Glomerular visceral epithelial cell (primary cell): ENCODE measurements at regions not wholly inside any gene's neighbourhood (a gene's known extent, or its start where the extent isn't known, plus 50 kb on each side); places are given as distances from the start of the nearest gene placed in this dataset.
"Not testable (repeated sequence)": the region's sequence is repeated elsewhere in the genome, so short reads cannot be mapped to it uniquely, and the experiment has no call there.

ENCODE experiments used
- DNase-seq: peaks from one replicate; pipeline ENCODE4 v3.0.0-alpha.2; 2016; ENCODE audit errors: extremely low spot score

GRCh38 chr22:49659281-49659923 is 168.3 kb downstream of the BRD1 start:
- DNase-seq: no peak

DNA sequence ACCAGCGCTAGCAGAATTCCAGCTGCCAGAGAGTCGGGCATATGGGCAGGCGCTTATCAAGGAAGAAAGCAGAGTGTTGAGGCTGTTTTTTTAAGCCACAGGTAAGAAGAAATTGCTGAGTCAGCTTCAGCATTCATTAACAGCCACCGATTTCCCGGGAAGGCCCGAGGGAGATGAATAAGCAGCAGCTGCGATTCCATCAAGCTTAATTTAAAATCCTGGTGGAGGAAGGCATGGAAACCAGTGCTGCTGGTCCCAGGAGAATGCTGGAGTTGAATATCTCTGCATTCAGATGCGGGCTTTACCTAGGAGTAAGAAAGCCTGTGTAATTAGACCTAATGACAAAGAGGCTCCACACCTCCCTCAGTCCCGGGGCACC is 168.8 kb downstream of the BRD1 start:
- no peak for DNase-seq

- no peak for DNase-seq
Observed at GRCh38 chr22:49657974-49658590, 169.6 kb downstream of the BRD1 start.

- DNase-seq: no peak
Observed at GRCh38 chr22:49657275-49657973, 170.2 kb downstream of the BRD1 start.

DNA sequence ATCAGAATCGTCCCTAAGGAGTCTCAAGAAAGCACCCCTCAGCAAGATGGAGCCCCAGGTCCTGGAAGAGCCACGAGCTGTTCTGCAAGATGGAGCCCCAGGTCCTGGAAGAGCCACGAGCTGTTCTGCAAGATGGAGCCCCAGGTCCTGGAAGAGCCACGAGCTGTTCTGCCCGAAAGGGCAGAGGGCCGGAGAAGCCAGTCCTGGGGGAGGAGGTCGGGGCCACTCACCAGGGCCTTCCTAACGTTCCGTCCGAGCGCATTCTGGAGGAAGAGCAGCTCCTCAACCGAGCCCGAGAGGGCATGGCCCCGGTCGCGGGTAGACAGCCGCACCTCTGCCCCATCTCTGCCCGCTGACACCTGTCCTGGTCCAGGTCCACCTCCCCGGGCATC is 170.8 kb downstream of the BRD1 start:
- not testable (repeated sequence) for DNase-seq

- no peak for DNase-seq
Observed at GRCh38 chr22:49656291-49656851, 171.3 kb downstream of the BRD1 start.

DNA sequence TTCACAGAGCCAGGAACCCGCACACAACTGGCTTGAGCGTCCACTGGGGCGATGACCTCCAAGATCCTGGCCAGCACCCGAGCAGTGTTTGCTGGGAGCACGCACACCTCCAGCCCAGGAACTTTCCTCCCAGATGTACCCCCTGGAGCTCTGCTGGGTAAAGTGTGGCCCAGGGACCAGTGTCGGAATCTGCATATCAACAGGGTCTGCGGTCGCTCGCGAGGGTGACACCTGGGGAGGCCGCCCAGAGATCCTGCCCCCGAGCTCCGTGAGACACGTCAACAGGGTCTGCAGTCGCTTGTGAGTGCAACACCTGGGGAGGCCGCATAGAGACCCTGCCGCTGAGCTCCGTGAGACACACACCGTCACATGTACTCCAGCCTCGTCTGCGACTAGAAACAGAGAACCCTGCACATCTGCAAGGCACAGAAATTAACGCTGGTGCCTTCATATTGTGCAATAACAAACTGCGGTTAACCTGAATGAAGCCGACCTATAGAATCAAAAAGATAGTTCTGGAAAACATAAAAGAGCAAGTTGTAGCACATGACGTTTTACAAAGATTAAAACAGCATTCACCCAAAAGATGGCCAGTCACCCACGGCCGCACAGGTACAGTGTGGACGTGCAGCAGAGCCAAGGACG is 172.4 kb downstream of the BRD1 start:
- no peak for DNase-seq

DNA sequence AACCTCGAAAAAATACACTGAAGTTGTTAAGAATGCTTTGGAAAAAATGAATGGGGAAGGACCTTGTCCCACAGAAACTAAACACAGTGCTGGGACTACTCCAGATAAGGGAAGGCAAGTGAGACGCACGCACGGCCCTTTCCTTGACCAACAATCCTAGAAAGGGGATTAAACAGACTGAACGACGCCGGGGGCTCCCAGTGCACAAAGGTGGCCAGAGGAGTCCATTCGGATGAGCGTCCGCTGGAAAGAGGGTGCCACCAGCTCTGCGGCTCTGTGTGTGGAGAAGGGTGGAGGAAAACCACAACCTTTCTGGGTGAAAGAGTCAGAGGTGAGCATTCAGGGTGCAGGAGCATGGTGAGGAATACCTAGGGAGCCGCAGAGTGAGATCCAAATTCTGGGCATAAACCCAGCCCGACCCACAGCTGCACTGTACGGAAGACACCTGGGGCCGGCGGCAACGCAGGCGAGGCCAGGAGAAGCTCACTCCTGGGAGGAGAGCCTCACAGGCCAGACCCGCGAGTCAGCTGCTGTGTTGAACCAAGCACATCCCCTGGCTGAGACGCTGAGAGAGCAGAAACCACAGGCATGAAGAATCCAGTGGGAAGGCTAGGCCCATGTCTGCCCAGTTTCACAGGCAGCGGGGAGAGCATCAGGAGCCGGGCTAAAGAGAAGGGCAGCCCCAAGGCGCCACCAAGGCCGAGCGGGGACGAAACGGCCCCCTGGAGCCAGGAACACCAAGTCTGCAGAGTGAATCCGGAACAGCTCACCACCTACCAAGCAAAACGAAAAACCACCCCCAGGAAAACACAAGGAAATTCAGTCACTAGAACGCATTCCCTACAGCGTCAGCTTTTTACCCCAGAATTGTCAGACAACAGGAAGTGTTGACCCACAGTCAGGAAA is 177.1 kb downstream of the BRD1 start:
- DNase-seq: no peak

- DNase-seq: no peak
Observed at GRCh38 chr22:49649166-49650068, 178.3 kb downstream of the BRD1 start.

GRCh38 chr22:49648053-49648452 is 179.6 kb downstream of the BRD1 start:
- no peak for DNase-seq

DNA sequence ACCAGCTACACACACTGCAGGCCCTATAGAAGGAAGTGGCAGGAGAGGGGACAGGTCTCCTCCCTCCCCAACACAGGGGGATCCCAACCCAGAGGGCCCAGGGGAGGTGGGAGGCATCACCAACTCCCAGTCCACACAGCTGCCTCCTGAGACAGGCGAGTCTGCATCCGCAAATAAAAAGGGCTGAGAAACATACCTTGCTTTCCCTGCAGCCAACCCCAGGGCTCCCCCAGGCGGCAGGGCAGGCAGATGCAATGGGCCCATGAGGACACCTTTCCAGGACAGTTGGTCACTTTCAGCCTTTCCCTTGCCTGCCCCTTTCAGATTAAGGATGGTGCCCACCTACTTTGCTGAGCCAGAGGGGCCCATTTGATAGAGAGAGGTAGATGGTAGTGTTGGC is 180.0 kb downstream of the BRD1 start:
- DNase-seq: no peak

DNA sequence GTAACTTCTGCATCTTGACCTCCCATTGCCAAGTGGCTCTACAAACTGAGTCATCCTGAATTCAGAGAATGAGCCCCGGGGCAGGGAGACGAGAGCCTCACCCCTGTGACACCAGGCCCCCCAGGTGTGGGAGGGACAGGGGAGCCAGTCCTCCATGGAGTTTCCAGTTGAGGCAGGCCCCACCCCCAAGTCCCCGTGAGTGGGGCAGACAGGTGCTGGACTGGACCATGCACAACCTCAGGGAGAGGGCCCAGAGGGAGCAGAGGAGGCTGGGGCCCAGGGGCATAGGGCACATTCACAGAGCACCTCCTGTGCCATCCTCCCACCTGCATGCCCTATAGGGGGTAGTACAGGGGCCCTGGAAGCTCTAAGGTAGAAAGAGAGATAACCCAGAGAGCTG is 180.8 kb downstream of the BRD1 start:
- no peak for DNase-seq

GRCh38 chr22:49645791-49646550 is 181.7 kb downstream of the BRD1 start:
- no peak for DNase-seq

DNA sequence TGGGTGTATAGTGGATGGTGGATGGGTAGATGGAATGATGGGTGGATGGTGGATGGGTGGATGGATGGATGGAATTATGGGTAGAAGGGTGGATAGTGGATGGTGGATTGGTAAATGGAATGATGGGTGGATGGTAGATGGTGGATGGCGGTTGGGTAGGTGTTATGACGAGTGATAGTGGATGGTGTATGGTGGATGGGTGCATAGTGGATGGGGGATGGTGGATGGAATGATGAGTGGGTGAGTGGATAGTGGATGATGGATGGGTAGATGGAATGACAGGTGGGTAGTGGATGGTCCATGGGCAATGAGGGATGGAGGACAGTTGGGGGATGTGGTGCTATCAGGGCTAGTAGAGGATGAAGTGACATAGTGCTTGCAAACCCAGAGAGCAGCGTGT is 182.4 kb downstream of the BRD1 start:
- DNase-seq: no peak

GRCh38 chr22:49643998-49644397 is 183.7 kb downstream of the BRD1 start:
- DNase-seq: no peak

DNA sequence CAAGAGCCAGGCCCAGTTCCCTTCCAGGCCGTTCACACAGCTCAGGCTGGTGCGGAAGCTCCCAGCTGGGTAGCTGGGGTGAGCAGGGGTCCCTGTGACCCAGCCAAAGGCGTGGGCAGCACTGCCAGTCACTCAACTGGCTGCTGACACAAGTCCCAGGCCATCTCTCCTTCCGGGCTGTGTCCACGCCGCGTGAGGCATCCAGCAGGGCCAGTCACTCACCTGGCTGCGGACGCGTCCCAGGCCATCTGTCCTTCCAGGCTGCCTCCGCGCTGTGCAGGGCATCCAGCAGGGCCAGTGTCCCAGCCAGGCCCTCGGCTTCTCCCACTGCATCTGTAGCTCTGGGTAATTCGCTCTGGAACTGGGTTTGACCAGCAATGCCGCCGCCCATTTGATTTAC is 184.2 kb downstream of the BRD1 start:
- no peak for DNase-seq

DNA sequence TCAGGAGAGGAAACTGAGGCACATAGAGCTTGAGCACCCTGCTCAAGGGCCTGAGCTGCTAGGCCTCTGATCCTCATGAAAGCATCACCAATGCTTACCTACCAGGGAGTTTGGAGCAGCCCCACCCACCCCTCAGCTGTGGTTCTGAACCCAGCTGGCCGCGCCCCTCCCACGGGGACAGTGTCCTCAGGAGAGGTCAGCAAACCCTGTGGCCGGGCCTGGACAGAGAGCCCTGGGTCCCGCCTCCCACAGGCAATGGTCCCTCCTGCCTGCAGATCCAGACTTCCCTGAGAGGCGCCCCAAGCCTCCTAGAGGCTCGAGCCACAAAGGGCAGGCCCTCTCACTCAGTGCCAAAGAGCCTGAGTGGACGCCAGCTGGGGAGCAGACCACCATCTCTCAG is 184.9 kb downstream of the BRD1 start:
- DNase-seq: no peak

GRCh38 chr22:49642331-49642730 is 185.3 kb downstream of the BRD1 start:
- no peak for DNase-seq

GRCh38 chr22:49641770-49642313 is 185.8 kb downstream of the BRD1 start:
- no peak for DNase-seq
